ENCODE measurements at regions not wholly inside any gene's neighbourhood (a gene's known extent, or its start where the extent isn't known, plus 50 kb on each side); places are given as distances from the start of the nearest gene placed in this dataset.

- TF ChIP-seq CTCF (IDR thresholded peaks at IDR 0.05; ENCODE audit: low read depth, low read length, poor library complexity, severe bottlenecking): no peak
- TF ChIP-seq EZH2phosphoT487 (IDR thresholded peaks at IDR 0.05; ENCODE audit: borderline replicate concordance, low read length): no peak
Observed at GRCh38 chr5:66527478-66528035, 68.6 kb upstream of the MAST4 start.

All from DOHH2 (cell line).